ENCODE measurements at regions not wholly inside any gene's neighbourhood (a gene's known extent, or its start where the extent isn't known, plus 50 kb on each side); places are given as distances from the start of the nearest gene placed in this dataset.

DNA sequence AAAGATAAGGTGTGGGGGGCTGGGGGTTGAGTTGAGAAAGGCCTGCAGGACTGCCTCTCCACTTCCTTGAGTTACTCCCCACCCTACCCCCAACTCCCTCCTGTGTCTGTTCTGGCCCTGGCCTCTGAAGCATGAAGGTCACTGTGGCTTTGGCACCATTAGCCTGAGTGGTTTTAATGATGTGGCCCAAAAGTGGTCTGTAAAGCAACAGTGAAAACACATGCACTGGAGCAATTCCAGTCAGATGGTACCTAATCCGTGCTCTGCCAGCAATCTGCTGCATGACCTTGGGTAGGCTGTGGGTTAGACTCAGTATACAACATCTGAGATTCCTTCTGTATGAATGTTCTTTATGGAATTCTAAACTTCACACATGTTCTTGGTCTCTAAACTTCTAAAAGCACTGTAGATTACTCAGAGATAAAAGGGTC, 86.5 kb upstream of the ATP1A1 start (continued):
- TF ChIP-seq, protein P1, sequence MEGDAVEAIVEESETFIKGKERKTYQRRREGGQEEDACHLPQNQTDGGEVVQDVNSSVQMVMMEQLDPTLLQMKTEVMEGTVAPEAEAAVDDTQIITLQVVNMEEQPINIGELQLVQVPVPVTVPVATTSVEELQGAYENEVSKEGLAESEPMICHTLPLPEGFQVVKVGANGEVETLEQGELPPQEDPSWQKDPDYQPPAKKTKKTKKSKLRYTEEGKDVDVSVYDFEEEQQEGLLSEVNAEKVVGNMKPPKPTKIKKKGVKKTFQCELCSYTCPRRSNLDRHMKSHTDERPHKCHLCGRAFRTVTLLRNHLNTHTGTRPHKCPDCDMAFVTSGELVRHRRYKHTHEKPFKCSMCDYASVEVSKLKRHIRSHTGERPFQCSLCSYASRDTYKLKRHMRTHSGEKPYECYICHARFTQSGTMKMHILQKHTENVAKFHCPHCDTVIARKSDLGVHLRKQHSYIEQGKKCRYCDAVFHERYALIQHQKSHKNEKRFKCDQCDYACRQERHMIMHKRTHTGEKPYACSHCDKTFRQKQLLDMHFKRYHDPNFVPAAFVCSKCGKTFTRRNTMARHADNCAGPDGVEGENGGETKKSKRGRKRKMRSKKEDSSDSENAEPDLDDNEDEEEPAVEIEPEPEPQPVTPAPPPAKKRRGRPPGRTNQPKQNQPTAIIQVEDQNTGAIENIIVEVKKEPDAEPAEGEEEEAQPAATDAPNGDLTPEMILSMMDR (IDR thresholded peaks at IDR 0.05): no peak
- TF ChIP-seq FOSL2 (IDR thresholded peaks at IDR 0.05) (no peak), FOSL2 (CRISPR knock-in tag; IDR thresholded peaks at IDR 0.05) (no peak), CHD4 (IDR thresholded peaks at IDR 0.05; ENCODE audit: borderline replicate concordance) (no peak), RCOR1 (IDR thresholded peaks at IDR 0.05; ENCODE audit: low read depth, low read length) (no peak)
- TF ChIP-seq, protein P2, sequence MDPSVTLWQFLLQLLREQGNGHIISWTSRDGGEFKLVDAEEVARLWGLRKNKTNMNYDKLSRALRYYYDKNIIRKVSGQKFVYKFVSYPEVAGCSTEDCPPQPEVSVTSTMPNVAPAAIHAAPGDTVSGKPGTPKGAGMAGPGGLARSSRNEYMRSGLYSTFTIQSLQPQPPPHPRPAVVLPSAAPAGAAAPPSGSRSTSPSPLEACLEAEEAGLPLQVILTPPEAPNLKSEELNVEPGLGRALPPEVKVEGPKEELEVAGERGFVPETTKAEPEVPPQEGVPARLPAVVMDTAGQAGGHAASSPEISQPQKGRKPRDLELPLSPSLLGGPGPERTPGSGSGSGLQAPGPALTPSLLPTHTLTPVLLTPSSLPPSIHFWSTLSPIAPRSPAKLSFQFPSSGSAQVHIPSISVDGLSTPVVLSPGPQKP (IDR thresholded peaks at IDR 0.05; ENCODE audit: low read depth, low read length): no peak
- TF ChIP-seq, protein P3, sequence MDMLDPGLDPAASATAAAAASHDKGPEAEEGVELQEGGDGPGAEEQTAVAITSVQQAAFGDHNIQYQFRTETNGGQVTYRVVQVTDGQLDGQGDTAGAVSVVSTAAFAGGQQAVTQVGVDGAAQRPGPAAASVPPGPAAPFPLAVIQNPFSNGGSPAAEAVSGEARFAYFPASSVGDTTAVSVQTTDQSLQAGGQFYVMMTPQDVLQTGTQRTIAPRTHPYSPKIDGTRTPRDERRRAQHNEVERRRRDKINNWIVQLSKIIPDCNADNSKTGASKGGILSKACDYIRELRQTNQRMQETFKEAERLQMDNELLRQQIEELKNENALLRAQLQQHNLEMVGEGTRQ (IDR thresholded peaks at IDR 0.05): no peak

DNA sequence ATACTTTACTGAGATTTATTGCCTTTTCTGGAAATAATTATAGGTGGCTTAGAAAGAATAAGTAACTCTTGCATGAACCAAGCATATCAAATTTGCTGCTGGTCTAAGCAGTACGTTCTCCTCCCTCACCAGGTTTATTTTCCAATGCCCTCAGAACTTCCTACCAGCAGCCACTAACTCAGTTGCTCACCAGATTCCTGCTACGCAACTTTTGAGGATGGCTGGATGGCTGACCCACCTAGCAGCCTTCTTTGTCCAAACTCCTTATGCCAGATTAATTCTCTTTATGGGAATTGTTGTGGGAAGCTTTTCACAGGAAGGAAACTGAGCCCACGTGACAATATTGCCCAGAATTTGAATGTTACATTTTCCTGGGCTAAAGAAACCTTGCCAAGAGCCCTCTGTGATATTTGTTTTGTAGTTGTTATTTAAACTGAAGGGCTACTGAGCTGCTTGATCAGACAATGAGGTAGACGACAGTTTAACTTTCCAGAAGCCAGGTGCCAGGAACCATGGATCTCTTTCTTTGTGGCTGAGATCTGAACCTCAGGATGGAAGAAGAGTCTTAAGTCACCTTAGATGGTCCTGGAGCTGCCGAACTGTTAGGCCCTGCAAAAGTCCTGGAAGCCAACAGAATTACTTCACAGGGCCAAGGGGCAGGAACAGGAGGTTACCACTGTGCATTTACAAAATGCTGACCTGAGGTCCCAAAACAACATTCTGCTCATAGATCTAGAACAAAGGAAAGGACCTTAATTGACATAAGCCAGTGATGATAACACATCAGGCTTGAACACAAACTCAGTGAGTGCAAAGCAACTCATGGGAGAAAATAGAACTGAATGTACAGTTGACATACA, 85.5 kb upstream of the ATP1A1 start:
- Histone ChIP-seq H3K4me1 (no peaks in the 10 kb centered on the region), H3K9me3 (no peaks in the 10 kb centered on the region), H3K27ac (no peak overlapping the region), H3K4me3 (no peak overlapping the region), H3K4me2 (no peak overlapping the region)
- DNase-seq (ENCODE audit: low read depth in 1 of 2, low spot score in 1 of 2): no peak
- ChIA-PET CTCF (no interaction called here), POLR2A (no interaction called here)
- no peak for ATAC-seq
- TF ChIP-seq HOXB13 (CRISPR knock-in tag; IDR thresholded peaks at IDR 0.05; ENCODE audit: low read depth): no peak
- no peak for TF ChIP-seq RAD21 (conservative IDR thresholded peaks at IDR 0.05 in 1 of 2, IDR thresholded peaks at IDR 0.05 in 1 of 2)
- TF ChIP-seq FOSL2 (IDR thresholded peaks at IDR 0.05): no peak
- no peak for TF ChIP-seq FOSL2 (CRISPR knock-in tag; IDR thresholded peaks at IDR 0.05)
- no peak for TF ChIP-seq RFX5 (IDR thresholded peaks at IDR 0.05)
- TF ChIP-seq ZNF302 (CRISPR knock-in tag; IDR thresholded peaks at IDR 0.05): no peak
- no peak for TF ChIP-seq NFE2L2 (conservative IDR thresholded peaks at IDR 0.05; ENCODE audit: low read length)
- no peak for TF ChIP-seq HDAC2 (IDR thresholded peaks at IDR 0.05)
- TF ChIP-seq, protein P4, sequence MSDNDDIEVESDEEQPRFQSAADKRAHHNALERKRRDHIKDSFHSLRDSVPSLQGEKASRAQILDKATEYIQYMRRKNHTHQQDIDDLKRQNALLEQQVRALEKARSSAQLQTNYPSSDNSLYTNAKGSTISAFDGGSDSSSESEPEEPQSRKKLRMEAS (IDR thresholded peaks at IDR 0.05): no peak
- TF ChIP-seq RNF2 (IDR thresholded peaks at IDR 0.05; ENCODE audit: borderline replicate concordance, low read depth): no peak
- TF ChIP-seq KDM1A (IDR thresholded peaks at IDR 0.05; ENCODE audit: low read depth): no peak
- TF ChIP-seq ESRRA (IDR thresholded peaks at IDR 0.05; ENCODE audit: borderline replicate concordance, low read length): no peak
- no peak for TF ChIP-seq EHF (CRISPR knock-in tag; IDR thresholded peaks at IDR 0.05)
- TF ChIP-seq ZSCAN20 (CRISPR knock-in tag; IDR thresholded peaks at IDR 0.05): no peak
- no peak for TF ChIP-seq EHMT2 (IDR thresholded peaks at IDR 0.05; ENCODE audit: low read depth)
- no peak for TF ChIP-seq GATA3 (IDR thresholded peaks at IDR 0.05; ENCODE audit: borderline replicate concordance)
- TF ChIP-seq HEYL (CRISPR knock-in tag; IDR thresholded peaks at IDR 0.05): no peak
- 30% methylated on average over 4 of the region's 5 CpGs for WGBS (ENCODE audit: missing lambda C conversion rate)
- FAIRE-seq: no peak
